Right lung (tissue), 2 donors: ENCODE measurements at regions not wholly inside any gene's neighbourhood (a gene's known extent, or its start where the extent isn't known, plus 50 kb on each side); places are given as distances from the start of the nearest gene placed in this dataset.
A peak's percentile ranks its signal among the peaks of the same experiment; 100 is the strongest.

Experiments
- DNase-seq, 2 donors: peaks; one replicate each; pipeline ENCODE4 v3.0.0-alpha.2; 2013

DNA sequence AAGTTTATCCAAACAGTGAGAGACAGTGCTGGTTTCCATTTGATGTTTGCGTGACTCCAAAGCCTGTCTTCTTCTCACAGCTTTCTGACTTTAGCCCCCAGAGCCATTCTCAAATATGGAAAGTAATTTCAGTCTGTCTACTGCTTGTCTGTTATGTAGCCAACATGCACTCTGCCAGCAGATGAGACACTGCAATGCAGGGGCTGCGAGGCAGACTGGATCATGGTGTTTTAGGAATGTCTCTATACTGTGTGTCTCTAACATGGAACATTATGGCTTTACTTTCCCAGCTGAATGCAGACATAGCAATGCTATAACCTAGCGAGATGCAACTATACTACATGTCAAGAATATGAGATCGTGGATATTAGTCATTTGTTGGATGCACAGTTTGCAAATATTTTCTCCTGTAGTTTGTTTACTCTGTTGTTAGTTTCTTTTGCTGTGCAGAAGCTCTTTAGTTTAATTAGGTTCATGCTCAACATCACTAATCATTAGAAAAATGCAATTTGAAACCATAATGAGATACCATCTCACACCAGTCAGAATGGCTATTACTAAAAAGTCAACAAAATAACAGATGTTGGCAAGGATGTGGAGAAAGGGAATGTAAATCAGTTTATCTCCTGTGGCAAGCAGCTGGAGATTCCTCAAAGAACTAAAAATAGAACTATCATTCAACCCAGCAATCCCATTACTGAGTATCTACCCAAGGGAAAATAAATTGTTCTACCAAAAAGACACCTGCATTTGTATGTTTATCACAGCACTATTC lies 235.8 kb upstream of the TMTC1 start:
- DNase-seq: no peak

DNA sequence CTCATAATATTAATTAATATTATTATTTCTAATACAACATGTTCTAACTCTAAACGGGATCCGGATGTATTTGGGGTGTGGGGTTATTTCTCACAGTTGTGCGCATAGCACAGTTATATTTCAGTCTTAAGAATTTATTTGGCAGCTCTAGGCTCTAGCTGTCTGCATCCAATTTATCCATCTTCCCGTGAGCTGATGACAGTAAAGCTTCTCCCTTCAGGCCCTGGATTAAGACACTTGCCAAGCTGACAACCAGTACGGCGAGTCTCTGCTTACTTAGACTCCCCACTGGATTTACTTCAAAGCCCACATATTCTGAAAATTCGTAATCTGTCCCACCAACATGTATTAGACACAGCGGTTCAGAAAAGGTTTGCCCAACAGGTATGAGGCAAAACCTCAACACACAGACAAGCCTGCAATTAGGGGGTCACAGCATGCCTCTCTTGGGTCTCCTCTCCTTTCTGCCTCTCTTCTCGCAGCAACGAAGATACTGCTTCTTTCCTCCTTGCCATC lies 232.9 kb upstream of the TMTC1 start:
- no peak for DNase-seq

DNA sequence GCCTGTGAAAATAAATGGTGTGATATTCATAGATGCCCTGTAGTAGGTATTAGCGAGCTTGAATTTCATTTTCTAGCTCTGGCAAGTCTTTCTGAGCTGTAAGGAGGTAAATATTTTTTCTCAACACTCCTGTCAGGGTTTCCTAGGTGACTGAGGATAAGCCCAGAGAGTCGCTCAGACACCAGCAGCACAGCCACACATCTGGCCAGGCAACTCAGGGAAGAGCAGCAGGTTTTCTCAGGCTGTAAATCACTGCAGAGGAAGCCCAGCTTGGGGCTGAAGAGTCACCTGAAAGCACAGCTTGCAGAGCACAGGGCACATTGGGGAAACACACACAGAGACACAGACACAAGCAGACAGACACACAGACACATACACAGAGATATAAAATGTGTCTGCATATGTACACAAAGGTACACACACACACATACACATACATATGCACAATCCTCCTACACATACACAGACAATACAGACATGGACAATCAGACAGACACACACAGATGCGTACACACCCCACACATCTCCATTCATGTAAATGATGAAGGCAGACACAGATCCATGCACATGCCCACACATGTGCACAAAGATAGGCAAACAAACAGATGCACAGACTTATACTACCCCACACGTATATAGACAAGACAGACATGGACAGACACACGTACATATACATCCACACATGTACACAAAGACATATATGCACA lies 232.0 kb upstream of the TMTC1 start:
- DNase-seq: no peak

DNA sequence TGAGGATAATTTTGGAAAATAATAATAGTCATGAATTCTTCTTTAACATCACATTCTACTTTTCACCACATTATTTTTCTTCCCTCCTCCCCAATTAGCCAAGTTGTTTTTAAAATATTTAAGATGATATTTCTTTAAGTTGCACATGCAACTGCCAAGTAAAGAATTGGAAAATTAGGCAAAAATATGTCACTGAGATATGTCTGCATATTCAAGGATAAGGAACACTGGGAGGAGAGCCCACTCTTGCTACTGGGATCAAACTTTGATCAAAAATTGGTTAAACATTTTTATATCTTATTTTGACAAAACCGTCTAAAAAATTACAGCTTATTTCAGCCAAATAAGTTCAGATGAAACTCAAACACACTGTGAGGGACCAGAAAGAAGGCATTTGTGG lies 231.2 kb upstream of the TMTC1 start:
- DNase-seq: no peak

DNA sequence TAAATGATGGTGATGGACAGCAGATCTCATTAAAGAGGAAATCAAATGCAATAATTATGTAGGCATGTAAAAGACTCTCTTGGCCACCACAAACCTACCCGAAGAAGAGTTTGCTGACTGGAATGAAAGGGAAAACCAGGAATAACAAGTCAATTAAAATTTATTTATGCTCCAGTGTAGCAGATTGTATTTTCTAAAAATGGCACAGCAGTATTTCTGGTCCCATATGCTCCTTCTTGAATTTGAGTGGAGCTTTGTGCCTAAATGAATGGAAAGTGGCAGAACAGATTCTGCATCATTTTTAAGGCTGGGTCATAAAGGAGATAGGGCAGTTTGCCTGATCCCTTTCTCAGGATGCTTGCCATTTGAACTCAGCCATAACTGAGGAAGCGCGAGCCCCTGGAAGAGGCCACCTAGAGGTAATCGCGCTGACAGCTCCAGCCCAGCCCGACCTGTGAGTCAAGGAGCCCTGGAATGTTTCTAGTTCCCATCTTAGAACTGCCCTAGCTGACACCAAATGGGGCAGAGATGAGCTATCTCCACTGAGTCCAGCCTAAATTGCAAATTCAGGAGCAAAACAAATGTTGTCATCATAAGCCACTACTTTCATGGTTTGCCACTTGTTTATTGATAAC lies 229.2 kb upstream of the TMTC1 start:
- no peak for DNase-seq

DNA sequence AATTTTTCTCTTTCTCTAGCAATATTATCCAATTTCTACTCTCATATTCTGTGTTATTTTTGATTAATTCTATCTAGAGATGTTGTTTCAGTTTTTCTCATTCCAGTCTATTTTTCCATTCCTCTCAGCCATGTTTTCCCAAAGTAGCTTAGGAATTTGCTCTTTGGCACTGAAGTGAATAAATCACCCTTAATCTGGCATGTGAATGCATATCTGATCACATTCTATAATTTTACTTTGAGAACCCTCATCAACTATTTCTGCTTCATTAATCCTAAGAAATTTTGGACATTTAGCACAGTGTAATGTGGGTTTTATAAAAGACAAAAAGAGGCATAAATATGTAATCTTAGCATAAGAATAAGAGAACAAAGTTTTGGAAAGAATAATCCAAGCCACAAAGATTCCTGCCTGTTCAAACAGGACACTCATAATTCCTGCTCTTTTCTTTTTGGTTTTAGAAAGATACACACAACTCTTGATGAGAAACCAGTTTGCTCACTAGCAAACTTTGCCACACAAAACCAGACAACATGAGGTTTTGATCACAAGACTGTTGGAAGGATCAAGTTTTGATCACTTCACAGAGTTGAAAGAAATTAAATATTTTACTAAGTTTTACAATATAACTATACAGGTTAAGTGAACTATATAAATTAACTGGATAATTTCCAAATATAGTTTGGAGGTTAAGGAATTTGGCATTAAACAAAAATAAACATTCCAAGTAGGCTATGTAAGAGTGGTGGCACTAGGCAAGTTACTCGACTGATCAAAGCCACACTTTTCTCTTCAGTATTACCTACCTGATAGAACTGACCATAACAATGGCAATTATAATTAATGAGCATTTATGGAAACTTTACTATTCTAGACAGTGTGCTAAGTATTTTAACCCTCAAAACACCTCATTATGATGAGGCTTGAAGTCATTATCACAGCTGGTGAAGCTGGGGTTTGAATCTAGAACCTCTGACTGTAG lies 226.6 kb upstream of the TMTC1 start:
- DNase-seq: no peak

DNA sequence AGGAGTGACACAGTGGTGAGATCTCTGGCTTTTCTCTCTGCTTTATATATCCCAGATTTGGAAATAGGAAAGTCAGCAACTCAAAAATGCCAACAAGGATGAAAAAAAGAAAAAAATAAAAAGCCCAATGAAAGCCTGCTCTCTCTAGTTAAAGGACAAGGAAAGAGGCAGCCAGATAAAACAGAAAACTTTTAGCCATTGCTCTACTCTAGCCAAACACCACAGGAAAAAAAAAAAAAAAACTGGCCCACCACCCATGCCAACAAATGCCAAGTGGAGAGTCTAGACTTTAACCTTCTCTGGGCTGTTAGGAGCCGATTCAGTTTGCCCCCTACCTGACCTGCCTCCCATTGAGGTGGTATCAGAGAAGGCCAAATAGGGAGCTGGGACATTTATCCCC lies 222.3 kb upstream of the TMTC1 start:
- no peak for DNase-seq

DNA sequence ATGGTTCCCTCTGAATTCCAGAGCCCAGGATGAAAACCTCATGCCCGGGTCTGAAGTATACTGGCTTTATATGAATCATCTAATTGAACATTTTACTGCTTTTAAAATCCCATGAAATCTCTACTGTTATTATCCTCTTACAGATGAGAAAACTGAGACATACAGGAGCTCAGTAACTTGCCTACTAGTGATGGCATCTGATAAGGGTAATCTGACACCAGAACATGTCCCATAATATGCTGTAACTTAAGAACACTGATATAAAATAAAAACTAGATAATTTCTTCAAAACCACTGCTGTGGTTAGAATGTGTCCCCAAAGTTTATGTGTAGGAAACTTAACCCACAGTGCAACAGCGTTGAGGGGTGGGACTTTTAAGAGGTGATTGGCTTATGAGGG lies 219.6 kb upstream of the TMTC1 start:
- no peak for DNase-seq

DNA sequence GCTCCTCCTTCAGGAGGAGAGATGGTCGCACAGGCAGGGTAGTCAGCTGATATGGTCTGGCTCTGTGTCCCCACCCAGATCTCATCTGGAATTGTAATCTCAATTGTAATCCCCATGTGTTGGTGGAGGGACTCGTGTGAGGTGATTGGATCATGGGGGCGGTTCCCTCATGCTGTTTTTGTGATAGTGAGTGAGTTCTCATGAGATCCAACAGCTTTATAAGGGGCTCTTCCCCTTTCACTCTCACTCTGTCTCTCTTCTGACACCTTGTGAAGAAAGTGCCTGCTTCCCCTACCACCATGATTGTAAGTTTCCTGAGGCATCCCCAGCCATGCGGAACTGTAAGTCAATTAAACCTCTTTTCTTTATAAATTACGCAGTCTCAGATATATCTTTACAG lies 218.9 kb upstream of the TMTC1 start:
- DNase-seq: no peak

DNA sequence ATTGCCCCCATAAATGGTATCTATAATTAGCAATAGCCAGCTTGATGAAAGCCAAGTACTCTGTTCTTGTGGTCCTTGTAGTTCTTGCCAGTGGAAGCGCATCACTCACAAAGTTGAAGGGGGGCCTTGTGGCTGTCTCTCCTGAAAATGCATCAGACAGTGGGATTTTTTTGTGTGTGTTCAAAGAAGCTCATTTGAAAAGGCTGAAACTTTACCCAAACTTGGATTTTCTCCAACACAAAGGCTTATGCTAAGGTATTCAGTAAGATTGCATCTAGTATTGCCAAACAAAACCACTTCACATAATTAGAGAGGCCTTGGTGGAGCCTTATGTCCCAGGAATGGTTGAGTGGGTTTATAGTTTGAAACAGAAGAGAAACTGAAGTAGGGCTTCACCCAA lies 216.7 kb upstream of the TMTC1 start:
- DNase-seq: no peak

DNA sequence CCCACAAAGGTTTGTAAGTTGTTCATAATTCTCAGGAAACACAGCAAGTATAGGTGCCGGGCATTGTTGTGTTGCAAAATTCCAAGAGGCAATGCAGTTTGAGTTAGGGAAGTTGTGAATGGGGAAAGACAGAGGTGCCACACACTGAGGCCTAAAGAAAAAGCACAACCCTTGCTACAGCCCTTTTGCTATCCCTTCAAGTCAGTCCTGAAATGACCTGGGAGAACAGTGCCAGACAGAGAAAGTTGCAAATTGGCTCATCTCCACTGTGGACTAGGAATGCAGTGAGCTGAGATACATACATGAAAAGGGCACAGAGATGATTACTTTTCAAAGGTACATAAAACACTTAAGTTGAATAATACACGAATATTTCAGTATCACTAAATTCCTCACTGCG lies 213.3 kb upstream of the TMTC1 start:
- DNase-seq: no peak

DNA sequence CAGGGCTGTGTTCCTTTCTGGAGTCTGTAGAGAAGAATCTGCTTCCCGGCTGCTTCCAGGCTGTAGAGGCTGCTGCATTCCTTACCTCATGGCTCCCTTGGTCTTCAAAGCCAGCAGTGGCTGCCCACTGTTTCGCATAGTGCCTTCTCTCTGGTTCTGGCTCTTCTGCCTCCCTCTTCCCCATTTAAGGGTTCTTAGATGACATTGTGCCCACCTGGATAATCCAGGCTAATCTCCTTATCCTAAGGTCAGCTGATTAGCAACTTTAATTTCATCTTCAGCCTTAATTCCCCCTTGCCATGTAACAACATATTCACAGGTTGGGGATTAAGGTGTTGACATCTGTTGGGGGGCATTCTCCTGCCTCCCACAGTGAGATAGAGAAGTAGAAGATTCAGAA lies 208.6 kb upstream of the TMTC1 start:
- no peak for DNase-seq

DNA sequence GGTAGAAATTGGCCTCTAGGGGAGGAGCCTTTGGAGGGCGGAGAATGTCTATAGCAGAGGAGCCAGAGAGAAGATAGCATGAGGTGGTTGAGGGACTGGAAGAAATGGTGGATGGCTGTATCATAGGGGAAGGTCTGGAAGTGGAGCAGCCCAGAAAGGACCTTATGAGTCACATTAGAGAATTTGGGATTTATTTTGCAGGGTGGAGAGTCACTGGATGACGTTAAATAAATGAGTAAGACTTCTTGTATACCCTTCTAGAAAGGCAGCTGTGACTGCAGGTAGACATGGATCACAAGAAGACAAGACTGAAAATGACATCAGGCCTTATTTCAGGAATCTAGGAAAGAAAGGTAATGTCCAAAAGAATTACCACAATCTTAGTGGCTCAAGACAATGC lies 208.2 kb upstream of the TMTC1 start:
- DNase-seq: no peak

DNA sequence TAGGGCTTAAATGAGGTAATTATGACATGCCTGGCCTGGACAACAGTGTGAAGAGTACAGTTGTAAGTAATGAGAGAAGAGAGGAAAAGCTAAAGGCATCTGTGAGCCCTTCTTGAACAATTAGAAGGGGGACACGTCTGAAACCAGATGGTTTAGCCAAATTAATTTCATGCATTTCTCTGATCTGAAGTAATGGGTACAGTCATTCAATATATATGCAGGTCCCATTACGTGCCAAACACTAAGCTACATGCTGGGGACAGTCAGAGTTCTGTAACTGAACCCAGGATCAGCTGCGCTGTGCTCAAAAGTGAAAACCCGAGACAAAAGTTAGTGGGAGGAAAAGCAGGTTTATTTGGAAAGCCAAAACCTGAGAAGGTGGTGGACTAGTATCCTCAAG lies 207.2 kb upstream of the TMTC1 start:
- DNase-seq: no peak

DNA sequence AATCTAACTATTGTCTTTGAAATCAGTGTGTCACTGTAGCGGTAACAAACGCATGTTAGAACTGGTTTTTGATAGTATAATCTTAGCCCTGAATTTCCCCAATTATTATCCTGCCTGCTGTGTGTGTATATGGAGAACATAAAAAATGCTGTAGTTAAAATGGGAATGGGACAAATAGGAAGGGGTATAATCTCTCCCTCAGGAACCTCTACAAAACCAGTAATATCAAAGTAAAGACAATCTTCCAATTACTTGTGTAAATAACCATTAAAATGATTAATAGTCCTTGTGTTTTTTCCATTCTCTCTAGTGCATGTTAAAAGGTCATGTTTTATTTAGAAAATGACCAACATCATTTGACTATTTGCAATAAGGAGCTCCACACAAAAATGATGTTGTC lies 200.1 kb upstream of the TMTC1 start:
- no peak for DNase-seq

DNA sequence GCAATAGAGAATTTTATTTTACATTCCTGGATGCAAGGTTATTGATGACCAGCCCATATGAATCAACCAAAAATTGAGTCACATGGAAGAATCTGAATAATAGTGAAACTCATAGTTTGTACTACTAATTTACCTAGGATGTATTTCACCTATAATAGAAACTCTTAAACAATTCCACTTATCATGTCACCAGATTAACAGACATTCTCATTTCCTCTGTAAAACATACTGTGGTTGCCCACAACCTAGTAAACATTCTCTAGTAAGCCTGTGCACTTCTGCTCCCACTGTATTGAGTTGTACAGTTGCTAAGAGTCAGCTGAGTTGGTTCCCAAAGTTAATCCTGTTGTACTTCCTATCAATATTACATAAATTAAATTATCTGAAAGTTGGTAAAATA lies 196.6 kb upstream of the TMTC1 start:
- no peak for DNase-seq

DNA sequence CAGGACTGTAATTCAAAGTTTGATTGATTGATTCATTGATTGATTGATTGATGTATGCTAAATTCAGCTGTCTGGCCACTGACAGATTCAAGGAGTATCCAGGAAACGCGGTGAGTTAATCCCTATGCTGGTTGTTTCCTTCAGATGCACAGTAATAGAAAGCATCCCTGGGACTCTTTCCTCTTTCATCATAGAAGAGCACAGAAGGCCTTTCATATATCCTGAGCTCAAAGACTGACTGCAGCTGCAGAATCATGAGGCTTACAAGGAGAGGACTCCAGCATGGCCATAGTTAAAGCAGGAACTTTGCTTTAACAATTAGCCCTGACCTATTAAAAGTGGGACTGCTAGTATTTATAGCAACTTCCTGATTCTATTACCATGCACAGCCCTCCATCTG lies 187.7 kb upstream of the TMTC1 start:
- DNase-seq: no peak

DNA sequence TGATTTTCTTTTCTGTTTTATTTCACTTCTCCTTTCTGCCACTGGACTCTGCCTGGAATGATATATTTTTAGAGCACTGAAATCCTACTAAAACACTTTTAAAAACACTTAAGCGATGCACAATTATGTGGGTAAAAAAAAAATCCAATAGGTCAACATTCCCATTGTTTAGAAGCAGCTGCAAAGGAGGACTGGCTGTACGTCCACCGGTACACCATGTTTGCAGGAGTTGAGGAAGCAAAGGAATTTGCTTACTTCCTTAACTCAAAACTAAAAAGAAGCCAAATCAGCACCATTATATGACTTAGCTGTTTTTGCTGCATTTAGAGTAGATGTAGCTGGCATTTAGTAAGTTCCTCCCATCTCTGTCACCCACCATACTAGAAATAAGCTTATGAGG lies 186.8 kb upstream of the TMTC1 start:
- DNase-seq: no peak

DNA sequence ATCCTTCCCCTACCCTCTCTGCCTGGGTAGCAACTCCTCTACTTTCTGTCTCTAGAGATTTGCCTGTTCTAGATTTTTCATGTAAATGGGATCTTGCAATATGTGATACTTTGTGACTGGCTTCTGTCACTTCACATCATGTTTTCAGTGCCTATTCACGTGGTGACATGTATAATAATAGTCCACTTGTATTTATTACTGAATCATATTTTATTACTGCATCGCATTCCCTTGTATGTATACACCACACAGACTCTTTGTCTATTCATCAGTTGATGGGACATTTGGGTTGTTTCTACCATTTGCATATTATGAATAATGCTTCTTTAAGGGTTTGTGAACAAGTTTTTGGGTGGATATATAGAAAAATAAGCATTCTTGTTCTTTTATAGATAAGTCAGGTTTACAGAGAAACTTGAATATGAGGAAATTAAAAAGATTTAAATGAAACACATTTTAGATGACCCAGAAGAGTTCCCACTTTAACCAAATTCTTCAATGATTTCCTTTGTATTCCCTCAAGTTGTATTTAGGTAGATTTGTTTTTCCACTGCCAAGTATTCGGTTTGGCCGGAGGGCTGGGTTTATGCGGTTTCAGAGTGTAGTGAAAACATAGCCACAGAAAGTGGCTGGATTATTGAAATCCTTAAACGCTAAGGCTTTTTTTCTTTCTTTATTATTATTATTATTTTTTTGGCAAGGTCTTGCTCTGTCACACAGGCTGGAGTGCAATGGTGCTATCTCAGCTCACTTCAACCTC lies 178.7 kb upstream of the TMTC1 start:
- DNase-seq: no peak

DNA sequence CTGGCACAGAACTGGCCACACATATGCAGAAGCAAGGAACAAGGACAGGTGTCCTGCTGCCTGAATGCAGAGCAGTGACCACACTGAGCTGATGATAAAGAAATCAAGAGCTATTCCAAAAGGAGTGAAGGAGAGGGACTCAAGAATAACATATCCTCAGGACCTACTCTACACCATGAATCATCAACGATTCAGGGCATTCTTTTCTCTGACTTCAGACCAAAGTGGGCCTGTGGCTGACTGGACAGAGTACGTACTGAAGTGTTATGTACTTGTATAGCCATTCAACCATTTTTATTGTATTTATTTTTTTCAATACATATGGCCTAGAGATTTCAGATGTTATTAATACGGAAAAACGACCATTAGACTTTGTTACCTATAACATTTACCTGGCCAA lies 177.5 kb upstream of the TMTC1 start:
- no peak for DNase-seq

DNA sequence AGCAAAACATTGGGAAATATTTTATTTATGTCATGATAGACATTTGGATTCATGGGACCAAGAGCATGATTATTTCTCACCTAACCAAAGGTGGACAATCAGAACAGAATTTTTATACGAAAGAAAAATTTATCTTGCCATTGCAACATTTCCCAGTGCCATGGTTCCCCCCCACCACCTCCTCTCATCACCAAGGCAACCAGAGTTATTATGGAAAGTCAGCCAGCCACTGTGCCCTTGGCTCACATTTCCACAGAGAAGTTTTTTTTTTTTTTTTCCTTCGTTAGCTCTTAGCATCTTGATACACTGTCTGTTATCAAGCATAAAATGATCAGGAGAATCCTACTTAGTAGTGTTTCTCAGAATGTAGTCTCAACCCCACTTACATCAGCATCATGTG lies 176.4 kb upstream of the TMTC1 start:
- DNase-seq: peak in 1 of 2 donors; percentile 9
